ENCODE measurements at regions not wholly inside any gene's neighbourhood (a gene's known extent, or its start where the extent isn't known, plus 50 kb on each side); places are given as distances from the start of the nearest gene placed in this dataset.

GRCh38 chr5:85838781-85839180 is 779.0 kb upstream of the COX7C start:
- 89% methylated on average over 5 of the region's 5 CpGs; no CpG with 5 or more reads in 1 of the 2 experiments for WGBS, 2 experiments (ENCODE audit: extremely low coverage in 1 of 2, insufficient coverage in 1 of 2, insufficient read length in 1 of 2, insufficient replicate concordance in 2 of 2, low coverage in 1 of 2, low lambda C conversion rate in 2 of 2, missing lambda C conversion rate in 1 of 2)
- Histone ChIP-seq H3K4me2 (ENCODE audit: insufficient read depth in 1 of 2, low read depth in 2 of 2, low read length in 2 of 2) (no peak overlapping the region), H2AFZ (ENCODE audit: low read length) (no peak overlapping the region), H3K23ac (ENCODE audit: insufficient read length) (no peak overlapping the region), H2BK120ac (replicated peaks; ENCODE audit: low read depth, low read length) (no peak overlapping the region), H3K27ac (ENCODE audit: low read depth, low read length) (no peak overlapping the region), H3K4me3 (ENCODE audit: extremely low read depth in 1 of 4, insufficient read depth in 2 of 4, low read depth in 3 of 4, low read length in 4 of 4) (no peak overlapping the region), H3K23me2 (ENCODE audit: low read depth, low read length) (no peaks in the 10 kb centered on the region), H4K5ac (ENCODE audit: insufficient read length, low read depth, low read length) (no peak overlapping the region), H3K79me1 (ENCODE audit: low read depth, low read length) (no peaks in the 10 kb centered on the region), H3K36me3 (ENCODE audit: control insufficient read depth in 2 of 4, insufficient read depth in 4 of 4, low read length in 3 of 4) (no peaks in the 10 kb centered on the region), H2AK5ac (ENCODE audit: low read depth, low read length) (no peak overlapping the region), H4K8ac (ENCODE audit: extremely low read depth, insufficient read depth, low read length) (no peak overlapping the region), H3K79me2 (ENCODE audit: control insufficient read depth in 1 of 2, insufficient read depth in 2 of 2, low read length in 2 of 2) (no peaks in the 10 kb centered on the region), H3K4ac (replicated peaks; ENCODE audit: insufficient read length, low read depth, low read length) (no peak overlapping the region), H4K20me1 (replicated peaks in 1 of 2; ENCODE audit: control insufficient read depth in 1 of 2, insufficient read depth in 2 of 2, low read length in 2 of 2) (no peaks in the 10 kb centered on the region), H3K27me3 (replicated peaks in 1 of 4; ENCODE audit: control insufficient read depth in 3 of 4, extremely low read depth in 1 of 4, insufficient read depth in 3 of 4, low read length in 3 of 4) (no peaks in the 10 kb centered on the region), H3K14ac (ENCODE audit: insufficient read length) (no peak overlapping the region), H2BK15ac (ENCODE audit: low read length) (no peak overlapping the region), H2BK12ac (ENCODE audit: low read depth, low read length) (no peak overlapping the region), H3K18ac (ENCODE audit: extremely low read depth, low read length) (no peak overlapping the region), H4K91ac (replicated peaks; ENCODE audit: insufficient read length, low read length) (no peak overlapping the region), H2BK20ac (ENCODE audit: low read length) (no peak overlapping the region), H3K56ac (replicated peaks; ENCODE audit: insufficient read length, low read depth, low read length) (no peak overlapping the region), H2BK5ac (ENCODE audit: low read depth, low read length) (no peak overlapping the region), H3K9me3 (ENCODE audit: insufficient read depth in 2 of 2, low read depth in 1 of 2, low read length in 1 of 2) (no peaks in the 10 kb centered on the region), H3K4me1 (replicated peaks in 1 of 4; ENCODE audit: control insufficient read depth in 3 of 4, insufficient read depth in 4 of 4, low read length in 3 of 4) (no peaks in the 10 kb centered on the region), H3K9ac (replicated peaks in 1 of 4; ENCODE audit: extremely low read depth in 1 of 4, low read depth in 3 of 4, low read length in 3 of 4) (no peak overlapping the region)
- POLR2A ChIA-PET (ENCODE audit: partially characterized antibody): no interaction called here
- no peak for TF ChIP-seq BRCA1 (IDR thresholded peaks at IDR 0.05; ENCODE audit: low read depth, low read length)
- TF ChIP-seq TEAD4 (IDR thresholded peaks at IDR 0.05; ENCODE audit: low read depth, low read length): no peak
- CTCF ChIA-PET (ENCODE audit: partially characterized antibody): no interaction called here
- DNase-seq (ENCODE audit: low read depth in 1 of 2, low spot score in 2 of 2): no peak
- no peak for FAIRE-seq

All from H1 (cell line).